NCI-H748 treated with DMSO at 0.1 percent for 48 hours (cell line): ENCODE measurements at regions not wholly inside any gene's neighbourhood (a gene's known extent, or its start where the extent isn't known, plus 50 kb on each side); places are given as distances from the start of the nearest gene placed in this dataset.
"Not testable (repeated sequence)": the region's sequence is repeated elsewhere in the genome, so short reads cannot be mapped to it uniquely, and the experiment has no call there.

Source experiments
- DNase-seq: peaks from one replicate; lab custom pipeline; 2025; lab: John Stamatoyannopoulos, UW

GRCh38 chr1:234821840-234822239 is 211.9 kb upstream of the IRF2BP2 start:
- no peak for DNase-seq

- DNase-seq: no peak
Observed at GRCh38 chr1:234820597-234820996, 210.6 kb upstream of the IRF2BP2 start.

- DNase-seq: not testable (repeated sequence)
Observed at GRCh38 chr1:234819845-234820244, 209.9 kb upstream of the IRF2BP2 start.

GRCh38 chr1:234818040-234818387 is 208.0 kb upstream of the IRF2BP2 start:
- not testable (repeated sequence) for DNase-seq

- not testable (repeated sequence) for DNase-seq
Observed at GRCh38 chr1:234817313-234818039, 207.5 kb upstream of the IRF2BP2 start.

- DNase-seq: not testable (repeated sequence)
Observed at GRCh38 chr1:234816864-234817263, 206.9 kb upstream of the IRF2BP2 start.

GRCh38 chr1:234816186-234816851 is 206.3 kb upstream of the IRF2BP2 start:
- not testable (repeated sequence) for DNase-seq

- not testable (repeated sequence) for DNase-seq
Observed at GRCh38 chr1:234815295-234815815, 205.4 kb upstream of the IRF2BP2 start.

- DNase-seq: not testable (repeated sequence)
Observed at GRCh38 chr1:234814235-234814634, 204.3 kb upstream of the IRF2BP2 start.

- DNase-seq: not testable (repeated sequence)
Observed at GRCh38 chr1:234811824-234812223, 201.8 kb upstream of the IRF2BP2 start.

- not testable (repeated sequence) for DNase-seq
Observed at GRCh38 chr1:234810726-234811125, 200.7 kb upstream of the IRF2BP2 start.

- DNase-seq: not testable (repeated sequence)
Observed at GRCh38 chr1:234809854-234810245, 199.9 kb upstream of the IRF2BP2 start.

GRCh38 chr1:234808943-234809853 is 199.2 kb upstream of the IRF2BP2 start:
- DNase-seq: not testable (repeated sequence)

GRCh38 chr1:234808459-234808858 is 198.5 kb upstream of the IRF2BP2 start:
- not testable (repeated sequence) for DNase-seq

GRCh38 chr1:234807705-234808104 is 197.7 kb upstream of the IRF2BP2 start:
- not testable (repeated sequence) for DNase-seq

GRCh38 chr1:234802586-234802985 is 192.6 kb upstream of the IRF2BP2 start:
- DNase-seq: not testable (repeated sequence)

GRCh38 chr1:234801636-234802035 is 191.7 kb upstream of the IRF2BP2 start:
- DNase-seq: not testable (repeated sequence)

GRCh38 chr1:234801147-234801546 is 191.2 kb upstream of the IRF2BP2 start:
- not testable (repeated sequence) for DNase-seq

GRCh38 chr1:234800563-234800962 is 190.6 kb upstream of the IRF2BP2 start:
- not testable (repeated sequence) for DNase-seq

- not testable (repeated sequence) for DNase-seq
Observed at GRCh38 chr1:234799021-234799689, 189.2 kb upstream of the IRF2BP2 start.

- not testable (repeated sequence) for DNase-seq
Observed at GRCh38 chr1:234797216-234797615, 187.2 kb upstream of the IRF2BP2 start.

- not testable (repeated sequence) for DNase-seq
Observed at GRCh38 chr1:234796438-234796792, 186.4 kb upstream of the IRF2BP2 start.
